ENCODE measurements at regions not wholly inside any gene's neighbourhood (a gene's known extent, or its start where the extent isn't known, plus 50 kb on each side); places are given as distances from the start of the nearest gene placed in this dataset.

DNA sequence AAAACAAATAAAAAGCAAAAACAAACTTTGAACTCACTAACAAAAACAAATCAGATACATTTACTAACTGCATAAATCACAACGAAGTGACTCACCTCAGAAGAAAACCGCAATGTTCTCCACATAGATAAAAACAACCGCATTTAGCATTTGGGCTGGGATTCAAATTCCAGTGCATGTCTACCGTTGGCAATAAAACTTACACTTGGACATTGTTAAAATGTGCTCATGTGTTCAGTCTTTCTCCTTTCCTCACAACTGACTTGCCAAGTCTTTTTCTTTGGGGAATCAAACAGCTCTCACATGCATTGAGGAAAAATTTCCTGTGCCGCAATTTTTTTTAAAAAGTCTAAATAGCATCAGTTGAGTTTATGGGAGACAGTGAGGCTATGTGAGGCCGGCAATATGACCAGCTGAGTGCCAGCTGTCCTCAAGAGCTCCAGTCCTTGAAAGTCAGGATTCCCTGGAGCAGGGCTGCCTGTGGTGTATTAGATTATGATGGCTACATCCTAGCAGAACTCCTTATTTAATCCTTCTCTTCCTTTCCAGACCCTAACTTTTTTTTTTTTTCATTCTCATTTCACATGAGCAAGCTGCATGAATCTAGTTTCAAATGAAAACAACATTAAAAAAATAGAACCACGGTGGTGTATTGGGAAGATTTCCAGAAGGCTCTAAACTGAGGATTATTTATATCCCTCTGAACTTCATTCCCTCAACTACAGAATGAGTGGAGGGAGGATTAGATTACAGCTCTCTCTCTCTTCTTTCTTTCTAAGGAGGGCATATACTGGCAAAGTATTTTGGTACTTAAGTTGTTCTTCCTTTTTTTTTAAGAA, 70.2 kb upstream of the MEIS1 start (continued):
- TF ChIP-seq SP2 (IDR thresholded peaks at IDR 0.05; ENCODE audit: low read length) (no peak), RNF2 (IDR thresholded peaks at IDR 0.05; ENCODE audit: borderline replicate concordance, low read depth, low read length, missing control alignments, poor library complexity, severe bottlenecking) (no peak), ASH2L (IDR thresholded peaks at IDR 0.05; ENCODE audit: low read length) (no peak), POLR2AphosphoS5 (IDR thresholded peaks at IDR 0.05; ENCODE audit: low read depth, low read length) (no peak), ATF3 (IDR thresholded peaks at IDR 0.05; ENCODE audit: insufficient read depth, low read depth, low read length) (no peak)
- TF ChIP-seq, protein P1, sequence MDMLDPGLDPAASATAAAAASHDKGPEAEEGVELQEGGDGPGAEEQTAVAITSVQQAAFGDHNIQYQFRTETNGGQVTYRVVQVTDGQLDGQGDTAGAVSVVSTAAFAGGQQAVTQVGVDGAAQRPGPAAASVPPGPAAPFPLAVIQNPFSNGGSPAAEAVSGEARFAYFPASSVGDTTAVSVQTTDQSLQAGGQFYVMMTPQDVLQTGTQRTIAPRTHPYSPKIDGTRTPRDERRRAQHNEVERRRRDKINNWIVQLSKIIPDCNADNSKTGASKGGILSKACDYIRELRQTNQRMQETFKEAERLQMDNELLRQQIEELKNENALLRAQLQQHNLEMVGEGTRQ (IDR thresholded peaks at IDR 0.05; ENCODE audit: low read length): no peak
